ENCODE measurements at regions not wholly inside any gene's neighbourhood (a gene's known extent, or its start where the extent isn't known, plus 50 kb on each side); places are given as distances from the start of the nearest gene placed in this dataset.
A peak's percentile ranks its signal among the peaks of the same experiment; 100 is the strongest.
"Not testable (repeated sequence)": the region's sequence is repeated elsewhere in the genome, so short reads cannot be mapped to it uniquely, and the experiment has no call there.

GRCh38 chr11:67793750-67794149 lies 119.3 kb upstream of the ALDH3B2 start:
- H3K9me3 ChIP-seq (ENCODE audit: control insufficient read depth, low read length, poor library complexity, severe bottlenecking); H3K36me3 Mint-ChIP-seq (ENCODE audit: low read depth); H3K27me3 Mint-ChIP-seq; ATAC-seq; H3K4me1 Mint-ChIP-seq; H3K4me3 Mint-ChIP-seq; DNase-seq; H3K27ac Mint-ChIP-seq: not testable (repeated sequence)

DNA sequence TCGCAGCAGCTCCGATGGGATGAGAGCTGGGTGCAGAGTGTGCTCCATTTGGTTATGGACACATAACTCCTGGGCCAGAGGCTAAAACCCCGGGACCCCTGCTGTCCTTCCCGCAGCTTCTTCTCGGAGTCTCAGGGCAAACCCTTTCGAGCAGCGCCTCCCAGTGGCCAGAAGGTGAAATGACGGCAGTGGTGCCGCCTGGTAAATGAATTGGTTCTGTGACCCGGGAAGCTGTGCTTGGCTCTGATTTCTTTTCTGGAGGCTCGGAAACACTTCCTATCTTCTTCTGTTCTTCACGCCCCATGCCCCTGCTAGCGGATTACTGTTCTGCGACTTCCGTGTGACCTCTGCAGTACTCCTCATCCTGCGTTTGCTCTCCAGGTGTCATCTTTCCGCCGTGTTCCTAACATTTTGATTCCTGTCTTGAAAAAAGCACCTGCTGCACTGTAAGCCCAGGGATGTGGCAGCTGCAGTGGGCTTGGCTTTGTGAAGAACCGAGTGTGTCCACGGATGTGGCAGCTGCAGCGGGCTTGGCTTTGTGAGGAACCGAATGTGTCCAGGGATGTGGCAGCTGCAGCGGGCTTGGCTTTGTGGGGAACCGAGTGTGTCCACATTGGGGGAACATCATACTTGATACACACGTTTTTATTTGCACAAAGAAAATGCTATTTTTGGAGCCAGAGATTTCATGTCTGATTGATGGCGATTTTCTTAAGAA lies 118.0 kb upstream of the ALDH3B2 start:
- H3K9me3 ChIP-seq (ENCODE audit: control insufficient read depth, low read length, poor library complexity, severe bottlenecking); H3K36me3 Mint-ChIP-seq (ENCODE audit: low read depth); H3K27me3 Mint-ChIP-seq; H3K27ac Mint-ChIP-seq; H3K4me3 Mint-ChIP-seq; H3K4me1 Mint-ChIP-seq; ATAC-seq: not testable (repeated sequence)
- peak in 2 of 3 donors; percentile 27 to 44 for DNase-seq

DNA sequence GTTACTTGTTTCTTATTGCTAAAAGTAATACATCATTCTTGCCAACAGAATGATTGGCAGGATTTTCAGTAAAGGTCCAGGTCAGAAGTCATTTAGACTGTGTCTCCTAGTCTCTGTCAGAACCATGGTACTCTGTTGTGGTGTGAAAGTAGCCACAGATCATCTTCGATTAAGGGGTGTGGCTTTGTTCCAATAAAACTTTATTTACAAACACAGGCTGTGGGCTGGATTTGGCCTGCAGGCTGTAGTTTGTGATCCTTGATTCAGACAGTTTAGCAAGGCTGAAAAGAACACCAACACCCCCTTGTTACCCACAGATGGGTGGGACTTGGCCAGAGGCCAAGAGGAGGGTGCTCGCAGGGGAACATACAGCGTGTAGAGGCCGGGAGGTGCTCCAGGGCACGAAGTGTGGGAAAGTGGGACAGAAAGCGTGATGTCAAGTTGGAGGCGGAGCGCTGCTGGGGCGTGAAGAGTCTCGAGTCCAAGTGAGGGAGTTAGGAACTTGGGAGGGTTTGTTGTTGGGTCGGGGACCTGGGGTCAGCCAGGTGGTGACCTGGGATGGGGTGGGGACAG lies 117.3 kb upstream of the ALDH3B2 start:
- H3K4me1 Mint-ChIP-seq; H3K9me3 ChIP-seq (ENCODE audit: control insufficient read depth, low read length, poor library complexity, severe bottlenecking); H3K4me3 Mint-ChIP-seq; DNase-seq; H3K27me3 Mint-ChIP-seq; H3K27ac Mint-ChIP-seq; ATAC-seq; H3K36me3 Mint-ChIP-seq (ENCODE audit: low read depth): not testable (repeated sequence)

- ATAC-seq; DNase-seq; H3K27me3 Mint-ChIP-seq; H3K4me1 Mint-ChIP-seq; H3K36me3 Mint-ChIP-seq (ENCODE audit: low read depth); H3K4me3 Mint-ChIP-seq; H3K9me3 ChIP-seq (ENCODE audit: control insufficient read depth, low read length, poor library complexity, severe bottlenecking); H3K27ac Mint-ChIP-seq: not testable (repeated sequence)
Observed at GRCh38 chr11:67788341-67788695, 113.9 kb upstream of the ALDH3B2 start.

- not testable (repeated sequence) for ATAC-seq; H3K4me3 Mint-ChIP-seq; H3K4me1 Mint-ChIP-seq; H3K27me3 Mint-ChIP-seq; H3K9me3 ChIP-seq (ENCODE audit: control insufficient read depth, low read length, poor library complexity, severe bottlenecking); H3K36me3 Mint-ChIP-seq (ENCODE audit: low read depth); DNase-seq; H3K27ac Mint-ChIP-seq
Observed at GRCh38 chr11:67787681-67788340, 113.4 kb upstream of the ALDH3B2 start.

- H3K4me1 Mint-ChIP-seq: not testable (repeated sequence)
Observed at GRCh38 chr11:67781967-67782366, 107.5 kb upstream of the ALDH3B2 start.

GRCh38 chr11:67781506-67781905 lies 107.1 kb upstream of the ALDH3B2 start:
- H3K27ac Mint-ChIP-seq; H3K9me3 ChIP-seq (ENCODE audit: control insufficient read depth, low read length, poor library complexity, severe bottlenecking); H3K4me3 Mint-ChIP-seq; H3K4me1 Mint-ChIP-seq; ATAC-seq; H3K36me3 Mint-ChIP-seq (ENCODE audit: low read depth); DNase-seq: not testable (repeated sequence)
- H3K27me3 Mint-ChIP-seq: peaks cover 31% of the 10 kb centered on the region

More at GRCh38 chr11:67781967-67782366, 107.5 kb upstream of the ALDH3B2 start:
- not testable (repeated sequence) for H3K9me3 ChIP-seq (ENCODE audit: control insufficient read depth, low read length, poor library complexity, severe bottlenecking); DNase-seq; H3K27ac Mint-ChIP-seq; ATAC-seq; H3K36me3 Mint-ChIP-seq (ENCODE audit: low read depth); H3K4me3 Mint-ChIP-seq
- peaks cover 31% of the 10 kb centered on the region for H3K27me3 Mint-ChIP-seq

DNA sequence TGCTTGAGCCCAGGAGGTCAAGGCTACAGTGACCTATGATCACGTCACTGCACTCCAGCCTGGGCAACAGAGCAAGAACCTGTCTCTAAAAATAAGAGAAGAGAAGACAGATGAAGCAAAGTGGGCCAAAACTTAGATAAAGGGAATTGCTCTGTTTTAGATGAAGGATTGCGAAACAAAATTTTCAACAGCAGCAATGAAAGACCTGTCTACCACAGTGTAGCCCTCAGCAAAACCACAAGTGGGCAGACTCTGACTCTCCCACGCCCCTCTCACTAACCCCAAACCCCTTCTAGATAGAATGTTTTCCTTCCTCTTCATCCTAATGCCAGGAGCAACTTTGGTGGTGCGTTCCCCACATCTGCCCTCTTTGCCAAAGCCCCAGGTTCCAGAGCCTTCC lies 105.6 kb upstream of the ALDH3B2 start:
- DNase-seq (no peak), ATAC-seq (no peak)
- H3K4me1 Mint-ChIP-seq: peaks cover 3% of the 10 kb centered on the region
- H3K9me3 ChIP-seq (ENCODE audit: control insufficient read depth, low read length, poor library complexity, severe bottlenecking): no peaks in the 10 kb centered on the region
- no peak overlapping the region for H3K4me3 Mint-ChIP-seq
- peaks cover 4% of the 10 kb centered on the region for H3K36me3 Mint-ChIP-seq (ENCODE audit: low read depth)
- H3K27me3 Mint-ChIP-seq: peaks cover 45% of the 10 kb centered on the region
- H3K27ac Mint-ChIP-seq: no peak overlapping the region

DNA sequence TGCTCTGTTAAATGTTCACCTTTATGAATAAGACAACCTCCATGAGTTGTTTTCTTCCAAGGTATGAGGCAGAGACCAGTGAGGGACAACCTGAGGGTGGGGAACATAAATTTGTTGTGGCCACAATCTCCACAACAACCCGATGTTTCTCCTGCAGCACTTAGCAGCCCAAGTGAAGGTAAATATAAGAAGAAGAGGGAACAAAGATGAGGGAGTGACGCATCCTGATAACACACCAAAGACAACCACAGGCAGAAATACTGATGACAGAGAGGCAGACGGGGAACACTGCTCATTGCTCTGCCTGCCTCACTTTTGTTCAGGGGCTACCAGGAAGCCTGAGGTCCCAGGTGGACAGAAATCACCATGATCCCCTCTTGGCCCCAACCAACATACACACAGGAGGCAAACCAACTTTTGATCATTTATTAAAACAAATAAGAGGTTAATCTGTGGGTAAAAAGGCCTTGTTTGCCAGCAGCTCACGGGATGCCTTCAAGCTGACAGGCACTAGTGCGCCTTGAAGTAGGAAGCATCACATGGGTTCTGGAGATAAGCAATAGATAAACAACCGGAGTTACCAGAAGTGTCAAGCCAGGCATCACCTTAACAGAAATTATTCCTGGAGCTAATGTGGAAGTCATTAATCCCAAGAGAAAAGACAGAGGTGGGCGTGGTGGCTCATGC lies 104.9 kb upstream of the ALDH3B2 start:
- H3K4me3 Mint-ChIP-seq; H3K4me1 Mint-ChIP-seq; H3K36me3 Mint-ChIP-seq (ENCODE audit: low read depth); DNase-seq; H3K9me3 ChIP-seq (ENCODE audit: control insufficient read depth, low read length, poor library complexity, severe bottlenecking); ATAC-seq: not testable (repeated sequence)
- H3K27ac Mint-ChIP-seq: peak overlapping the region; percentile 24
- H3K27me3 Mint-ChIP-seq: peaks cover 52% of the 10 kb centered on the region

GRCh38 chr11:67776852-67777520 lies 102.6 kb upstream of the ALDH3B2 start:
- ATAC-seq (no peak), DNase-seq (no peak)
- Mint-ChIP-seq H3K4me1 (peaks cover 5% of the 10 kb centered on the region), H3K4me3 (no peak overlapping the region), H3K27ac (no peak overlapping the region), H3K27me3 (peaks cover 66% of the 10 kb centered on the region), H3K36me3 (ENCODE audit: low read depth) (peaks cover 4% of the 10 kb centered on the region)
- H3K9me3 ChIP-seq (ENCODE audit: control insufficient read depth, low read length, poor library complexity, severe bottlenecking): no peaks in the 10 kb centered on the region

DNA sequence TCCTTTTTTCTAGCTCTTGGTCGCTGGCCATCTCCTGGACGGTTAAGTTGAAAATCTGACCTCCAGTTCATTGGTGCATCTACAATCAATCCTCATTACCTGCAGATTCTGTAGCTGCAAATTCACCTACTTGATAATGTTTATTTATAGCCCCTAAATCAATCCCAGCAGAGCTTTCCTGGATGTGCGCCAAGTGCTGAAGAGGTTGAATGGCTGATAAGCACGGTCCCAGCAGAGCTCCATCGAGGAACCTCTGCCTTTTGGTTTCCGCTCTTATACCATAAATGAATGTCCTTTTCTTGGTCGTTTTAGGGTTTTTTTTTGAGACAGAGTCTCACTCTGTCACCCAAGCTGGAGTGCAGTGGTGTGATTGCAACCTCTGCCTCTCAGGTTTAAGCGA lies 99.8 kb upstream of the ALDH3B2 start:
- ATAC-seq; H3K36me3 Mint-ChIP-seq (ENCODE audit: low read depth); H3K4me3 Mint-ChIP-seq; H3K9me3 ChIP-seq (ENCODE audit: control insufficient read depth, low read length, poor library complexity, severe bottlenecking); H3K27ac Mint-ChIP-seq; DNase-seq; H3K4me1 Mint-ChIP-seq: not testable (repeated sequence)
- H3K27me3 Mint-ChIP-seq: peaks cover 49% of the 10 kb centered on the region

GRCh38 chr11:67768001-67768730 lies 93.7 kb upstream of the ALDH3B2 start:
- not testable (repeated sequence) for DNase-seq; H3K36me3 Mint-ChIP-seq (ENCODE audit: low read depth); H3K4me3 Mint-ChIP-seq; H3K27ac Mint-ChIP-seq; ATAC-seq; H3K4me1 Mint-ChIP-seq; H3K9me3 ChIP-seq (ENCODE audit: control insufficient read depth, low read length, poor library complexity, severe bottlenecking)
- H3K27me3 Mint-ChIP-seq: peaks cover 35% of the 10 kb centered on the region
